ENCODE measurements at regions not wholly inside any gene's neighbourhood (a gene's known extent, or its start where the extent isn't known, plus 50 kb on each side); places are given as distances from the start of the nearest gene placed in this dataset.

DNA sequence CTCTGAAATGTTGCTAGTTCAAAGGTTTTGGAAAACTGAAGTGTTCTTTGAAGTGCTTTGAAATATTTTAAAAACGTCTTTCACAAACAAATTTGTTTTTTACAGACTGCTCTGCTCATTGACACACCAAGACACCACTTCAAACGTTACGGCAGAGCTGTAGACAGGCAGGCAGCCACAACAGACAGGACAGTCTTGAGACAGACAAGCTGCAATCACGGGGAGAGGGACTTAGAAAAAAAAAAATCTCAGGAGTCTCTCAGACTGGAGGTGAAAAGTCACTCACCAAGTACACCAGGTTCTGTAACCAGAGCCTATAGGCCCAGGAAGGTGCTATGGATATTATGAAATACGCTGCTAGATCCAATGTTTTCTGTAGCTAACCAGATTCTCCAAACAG, 135.4 kb downstream of the ISL1 start:
- Histone ChIP-seq H3K9me3 (ENCODE audit: low read length) (no peaks in the 10 kb centered on the region), H3K4me1 (ENCODE audit: insufficient read depth, low read length) (no peaks in the 10 kb centered on the region), H3K27me3 (ENCODE audit: insufficient read depth, low read length, poor library complexity, severe bottlenecking) (no peaks in the 10 kb centered on the region), H3K4me3 (ENCODE audit: low read length) (no peak overlapping the region), H3K36me3 (ENCODE audit: insufficient read depth, low read length) (no peaks in the 10 kb centered on the region), H3K27ac (ENCODE audit: low read depth, low read length) (no peak overlapping the region)
- no peaks in the 10 kb centered on the region for H3K36me3 Mint-ChIP-seq
- H3K9me3 Mint-ChIP-seq: peaks cover 0 to 17% (median 4%) of the 10 kb centered on the region in 5 donors
- no peak overlapping the region for H3K4me3 Mint-ChIP-seq
- no peaks in the 10 kb centered on the region for H3K4me1 Mint-ChIP-seq
- CTCF ChIA-PET: no interaction called here
- DNase-seq: no peak
- POLR2A ChIA-PET: no interaction called here
- no peaks in the 10 kb centered on the region for H3K27me3 Mint-ChIP-seq
- no peak overlapping the region for H3K27ac Mint-ChIP-seq

DNA sequence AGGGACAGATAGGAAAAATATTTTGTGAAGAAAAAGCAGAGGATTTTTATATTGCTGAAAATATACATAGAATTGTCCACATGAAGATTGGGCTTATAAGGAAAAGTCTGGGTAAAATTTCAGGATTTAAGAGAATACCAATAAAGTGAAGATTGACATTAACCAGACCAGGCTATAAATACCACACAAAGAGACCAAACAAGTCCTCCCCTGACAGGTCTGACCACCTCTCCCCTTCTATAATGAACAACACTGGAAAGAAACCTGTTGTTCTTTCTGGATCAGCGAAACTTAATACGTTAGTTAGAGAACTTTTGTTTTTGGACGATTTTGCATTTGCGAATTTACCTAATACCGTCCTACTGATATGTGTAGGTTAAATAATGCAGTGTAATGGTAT, 138.3 kb downstream of the ISL1 start:
- no peak overlapping the region for H3K27ac Mint-ChIP-seq
- Histone ChIP-seq H3K27ac (ENCODE audit: low read depth, low read length) (no peak overlapping the region), H3K9me3 (ENCODE audit: low read length) (no peaks in the 10 kb centered on the region), H3K4me3 (ENCODE audit: low read length) (no peak overlapping the region), H3K27me3 (ENCODE audit: insufficient read depth, low read length, poor library complexity, severe bottlenecking) (no peaks in the 10 kb centered on the region), H3K4me1 (ENCODE audit: insufficient read depth, low read length) (no peaks in the 10 kb centered on the region), H3K36me3 (ENCODE audit: insufficient read depth, low read length) (no peaks in the 10 kb centered on the region)
- DNase-seq: no peak
- H3K9me3 Mint-ChIP-seq: peaks cover 0 to 10% (median 2%) of the 10 kb centered on the region in 5 donors
- CTCF ChIA-PET: no interaction called here
- H3K36me3 Mint-ChIP-seq: no peaks in the 10 kb centered on the region
- no peak overlapping the region for H3K4me3 Mint-ChIP-seq
- H3K27me3 Mint-ChIP-seq: no peaks in the 10 kb centered on the region
- no peaks in the 10 kb centered on the region for H3K4me1 Mint-ChIP-seq
- POLR2A ChIA-PET: no interaction called here

GRCh38 chr5:51539232-51539631, 156.0 kb downstream of the ISL1 start:
- Mint-ChIP-seq H3K4me1 (no peaks in the 10 kb centered on the region), H3K9me3 (peaks cover 0 to 35% (median 3%) of the 10 kb centered on the region in 5 donors), H3K27me3 (no peaks in the 10 kb centered on the region), H3K4me3 (no peak overlapping the region), H3K27ac (no peak overlapping the region), H3K36me3 (no peaks in the 10 kb centered on the region)
- no peak overlapping the region for H3K4me3 ChIP-seq (ENCODE audit: low read length)
- no peak for DNase-seq
- H3K27ac ChIP-seq (ENCODE audit: low read depth, low read length): no peak overlapping the region
- no peaks in the 10 kb centered on the region for H3K4me1 ChIP-seq (ENCODE audit: insufficient read depth, low read length)
- ChIA-PET CTCF (no interaction called here), POLR2A (no interaction called here)
- H3K27me3 ChIP-seq (ENCODE audit: insufficient read depth, low read length, poor library complexity, severe bottlenecking): no peaks in the 10 kb centered on the region
- no peaks in the 10 kb centered on the region for H3K36me3 ChIP-seq (ENCODE audit: insufficient read depth, low read length)
- H3K9me3 ChIP-seq (ENCODE audit: low read length): no peaks in the 10 kb centered on the region

DNA sequence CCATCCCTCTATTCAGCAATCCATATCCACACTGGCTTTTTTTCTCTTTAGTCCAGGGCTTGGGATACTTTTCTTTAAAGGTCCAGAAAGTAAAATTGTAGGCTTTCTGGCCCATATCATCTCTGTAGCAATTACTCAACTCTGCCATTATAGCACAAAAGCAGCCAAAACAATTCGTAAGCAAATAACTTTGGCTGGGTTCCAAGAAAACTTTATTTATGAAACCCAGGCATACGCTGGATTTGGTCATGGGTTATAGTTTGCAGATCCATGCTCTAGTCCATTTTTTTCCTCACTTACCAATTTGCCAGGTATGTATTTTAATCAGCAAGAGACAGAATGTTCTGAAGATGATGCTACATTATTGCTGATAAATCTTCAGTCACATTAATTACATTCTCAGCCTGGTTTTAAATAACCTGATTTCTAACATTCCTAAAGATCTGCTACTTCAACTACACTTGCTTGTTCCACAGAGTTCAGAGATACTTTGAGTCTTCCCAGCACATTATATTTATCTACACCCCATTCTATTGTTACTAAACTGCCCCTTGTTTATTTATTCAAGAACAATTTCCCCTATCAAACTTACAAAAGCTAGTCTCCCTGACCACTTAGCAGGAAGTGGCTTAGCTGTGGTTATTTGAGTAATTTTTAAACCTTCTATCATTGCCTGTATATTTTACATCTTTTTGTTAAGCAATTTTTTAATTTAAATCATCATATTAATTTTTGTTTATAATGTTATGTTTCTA, 161.0 kb downstream of the ISL1 start:
- no peaks in the 10 kb centered on the region for H3K36me3 ChIP-seq (ENCODE audit: insufficient read depth, low read length)
- DNase-seq: no peak
- no peak overlapping the region for H3K27ac Mint-ChIP-seq
- ChIA-PET CTCF (no interaction called here), POLR2A (no interaction called here)
- H3K4me3 ChIP-seq (ENCODE audit: low read length): no peak overlapping the region
- no peaks in the 10 kb centered on the region for H3K36me3 Mint-ChIP-seq
- H3K4me3 Mint-ChIP-seq: no peak overlapping the region
- H3K27me3 Mint-ChIP-seq: no peaks in the 10 kb centered on the region
- H3K27ac ChIP-seq (ENCODE audit: low read depth, low read length): no peak overlapping the region
- H3K9me3 ChIP-seq (ENCODE audit: low read length): no peaks in the 10 kb centered on the region
- no peaks in the 10 kb centered on the region for H3K4me1 Mint-ChIP-seq
- no peaks in the 10 kb centered on the region for H3K4me1 ChIP-seq (ENCODE audit: insufficient read depth, low read length)
- no peaks in the 10 kb centered on the region for H3K27me3 ChIP-seq (ENCODE audit: insufficient read depth, low read length, poor library complexity, severe bottlenecking)
- H3K9me3 Mint-ChIP-seq: peaks cover 2 to 20% (median 9%) of the 10 kb centered on the region in 5 donors

DNA sequence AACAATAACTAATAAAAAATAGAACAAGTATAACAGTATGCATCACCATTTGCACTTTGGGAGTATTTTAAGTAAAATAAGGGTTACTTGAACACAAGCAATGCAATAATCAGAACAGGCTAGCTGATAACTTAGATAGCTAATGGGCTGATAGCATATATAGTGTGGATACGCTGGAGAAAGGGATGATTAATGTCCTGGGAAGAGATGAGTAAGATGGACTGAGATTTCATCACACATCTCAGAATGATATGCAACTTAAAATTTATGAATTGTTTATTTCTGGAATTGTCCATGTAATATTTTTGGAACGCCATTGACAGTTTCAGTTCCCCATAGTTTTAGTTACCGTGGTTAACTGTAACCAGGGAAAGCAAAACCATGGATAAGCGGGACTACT, 173.6 kb downstream of the ISL1 start:
- Histone ChIP-seq H3K4me1 (ENCODE audit: insufficient read depth, low read length) (no peaks in the 10 kb centered on the region), H3K27me3 (ENCODE audit: insufficient read depth, low read length, poor library complexity, severe bottlenecking) (no peaks in the 10 kb centered on the region), H3K36me3 (ENCODE audit: insufficient read depth, low read length) (no peaks in the 10 kb centered on the region), H3K9me3 (ENCODE audit: low read length) (no peaks in the 10 kb centered on the region), H3K4me3 (ENCODE audit: low read length) (no peak overlapping the region), H3K27ac (ENCODE audit: low read depth, low read length) (no peak overlapping the region)
- no peaks in the 10 kb centered on the region for H3K27me3 Mint-ChIP-seq
- peaks cover 2 to 23% (median 10%) of the 10 kb centered on the region in 5 donors for H3K9me3 Mint-ChIP-seq
- H3K27ac Mint-ChIP-seq: no peak overlapping the region
- H3K4me1 Mint-ChIP-seq: no peaks in the 10 kb centered on the region
- ChIA-PET CTCF (no interaction called here), POLR2A (no interaction called here)
- no peak for DNase-seq
- H3K4me3 Mint-ChIP-seq: no peak overlapping the region
- H3K36me3 Mint-ChIP-seq: no peaks in the 10 kb centered on the region

- Mint-ChIP-seq H3K4me1 (no peaks in the 10 kb centered on the region), H3K27me3 (no peaks in the 10 kb centered on the region), H3K36me3 (no peaks in the 10 kb centered on the region), H3K4me3 (no peak overlapping the region), H3K27ac (no peak overlapping the region), H3K9me3 (peaks cover 0 to 14% (median 1%) of the 10 kb centered on the region in 5 donors)
- Histone ChIP-seq H3K27ac (ENCODE audit: low read depth, low read length) (no peak overlapping the region), H3K9me3 (ENCODE audit: low read length) (no peaks in the 10 kb centered on the region), H3K27me3 (ENCODE audit: insufficient read depth, low read length, poor library complexity, severe bottlenecking) (no peaks in the 10 kb centered on the region), H3K4me3 (ENCODE audit: low read length) (no peak overlapping the region), H3K36me3 (ENCODE audit: insufficient read depth, low read length) (no peaks in the 10 kb centered on the region), H3K4me1 (ENCODE audit: insufficient read depth, low read length) (no peaks in the 10 kb centered on the region)
- ChIA-PET POLR2A (no interaction called here), CTCF (no interaction called here)
- DNase-seq: no peak
Observed at GRCh38 chr5:51558682-51559081, 175.4 kb downstream of the ISL1 start.

DNA sequence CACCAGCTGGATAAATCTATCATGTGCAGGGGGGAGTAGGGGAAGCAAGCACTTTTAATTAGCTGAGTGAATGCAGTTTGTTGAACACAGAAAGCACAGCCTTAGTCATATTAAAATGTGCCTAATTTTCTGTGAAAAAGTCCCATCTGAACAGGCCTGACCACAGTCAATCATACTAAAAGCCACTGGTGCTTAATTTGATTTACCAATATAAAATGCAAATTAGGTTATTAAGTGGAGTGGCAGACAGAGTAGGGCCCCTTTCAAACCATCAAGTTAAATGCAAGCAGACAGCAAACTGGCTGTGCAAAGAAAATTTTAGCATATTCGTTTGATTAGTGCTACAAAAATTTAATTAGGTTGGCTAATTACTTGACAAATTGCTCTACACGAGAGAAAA, 176.1 kb downstream of the ISL1 start:
- DNase-seq: no peak
- no peaks in the 10 kb centered on the region for H3K27me3 ChIP-seq (ENCODE audit: insufficient read depth, low read length, poor library complexity, severe bottlenecking)
- Mint-ChIP-seq H3K27ac (no peak overlapping the region), H3K36me3 (no peaks in the 10 kb centered on the region), H3K4me1 (no peaks in the 10 kb centered on the region), H3K9me3 (peaks cover 0 to 13% (median 1%) of the 10 kb centered on the region in 5 donors), H3K27me3 (no peaks in the 10 kb centered on the region), H3K4me3 (no peak overlapping the region)
- no peaks in the 10 kb centered on the region for H3K4me1 ChIP-seq (ENCODE audit: insufficient read depth, low read length)
- CTCF ChIA-PET: no interaction called here
- no peak overlapping the region for H3K27ac ChIP-seq (ENCODE audit: low read depth, low read length)
- POLR2A ChIA-PET: no interaction called here
- H3K4me3 ChIP-seq (ENCODE audit: low read length): no peak overlapping the region
- no peaks in the 10 kb centered on the region for H3K36me3 ChIP-seq (ENCODE audit: insufficient read depth, low read length)
- no peaks in the 10 kb centered on the region for H3K9me3 ChIP-seq (ENCODE audit: low read length)

DNA sequence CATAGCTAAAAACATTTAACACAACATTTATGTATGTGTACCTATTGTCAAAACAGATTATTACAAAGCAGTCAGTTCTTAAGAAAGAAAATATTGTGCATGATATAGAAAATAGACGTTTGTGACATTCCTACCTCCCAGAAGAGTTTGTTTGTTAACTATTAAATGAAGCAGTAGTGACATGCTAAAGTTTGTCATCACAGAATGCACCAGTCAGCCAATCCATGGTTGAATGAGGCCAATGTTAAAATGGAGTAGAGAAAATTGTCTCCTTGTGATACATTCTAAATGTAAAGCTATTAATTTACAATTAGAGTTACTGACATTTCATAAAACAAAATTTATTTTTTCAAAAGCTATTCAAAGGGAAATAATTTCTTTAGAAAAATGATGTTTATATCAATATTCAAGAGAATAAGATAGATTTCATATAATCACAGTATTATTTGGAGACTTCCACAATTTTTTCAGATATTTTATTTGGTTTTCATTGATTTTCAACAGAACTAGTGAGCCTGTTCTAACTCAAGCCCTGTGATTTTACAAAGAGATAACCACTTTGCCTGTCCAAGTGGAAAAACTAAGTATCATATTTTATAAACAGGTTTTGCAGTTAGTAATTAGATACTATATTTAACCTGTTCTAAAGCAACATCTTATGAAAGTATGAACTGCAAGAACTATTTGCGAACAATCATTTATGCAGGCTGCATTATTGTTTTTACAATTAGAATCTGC, 176.8 kb downstream of the ISL1 start:
- no peak overlapping the region for H3K4me3 ChIP-seq (ENCODE audit: low read length)
- no peaks in the 10 kb centered on the region for H3K36me3 ChIP-seq (ENCODE audit: insufficient read depth, low read length)
- POLR2A ChIA-PET: no interaction called here
- no peaks in the 10 kb centered on the region for H3K4me1 Mint-ChIP-seq
- H3K27ac Mint-ChIP-seq: no peak overlapping the region
- no peaks in the 10 kb centered on the region for H3K4me1 ChIP-seq (ENCODE audit: insufficient read depth, low read length)
- H3K4me3 Mint-ChIP-seq: no peak overlapping the region
- H3K27me3 Mint-ChIP-seq: no peaks in the 10 kb centered on the region
- no peak overlapping the region for H3K27ac ChIP-seq (ENCODE audit: low read depth, low read length)
- H3K9me3 Mint-ChIP-seq: peaks cover 0 to 14% (median 1%) of the 10 kb centered on the region in 5 donors
- no peaks in the 10 kb centered on the region for H3K9me3 ChIP-seq (ENCODE audit: low read length)
- DNase-seq: no peak
- H3K27me3 ChIP-seq (ENCODE audit: insufficient read depth, low read length, poor library complexity, severe bottlenecking): no peaks in the 10 kb centered on the region
- CTCF ChIA-PET: no interaction called here
- no peaks in the 10 kb centered on the region for H3K36me3 Mint-ChIP-seq

Data from CD8-positive, alpha-beta memory T cell (primary cell).